ENCODE measurements at regions not wholly inside any gene's neighbourhood (a gene's known extent, or its start where the extent isn't known, plus 50 kb on each side); places are given as distances from the start of the nearest gene placed in this dataset.

- TF ChIP-seq CTCF (conservative IDR thresholded peaks at IDR 0.05) (no peak), EZH2 (IDR thresholded peaks at IDR 0.05; ENCODE audit: low read depth) (no peak)
Observed at GRCh38 chr5:1702318-1702717, 97.3 kb downstream of the MRPL36 start.

Data from PC-9 (cell line).